GM12865 (cell line): ENCODE measurements at regions not wholly inside any gene's neighbourhood (a gene's known extent, or its start where the extent isn't known, plus 50 kb on each side); places are given as distances from the start of the nearest gene placed in this dataset.

ENCODE experiments used
- DNase-seq: peaks from one replicate; pipeline ENCODE4 v3.0.0; 2010; ENCODE audit warnings: low read depth
- H3K4me3 ChIP-seq: 2 replicates; pipeline ENCODE4 v1.5.1; 2011; ENCODE audit warnings: mild to moderate bottlenecking, low read depth, low read length, control low read depth
- CTCF ChIP-seq: IDR thresholded peaks from 2 replicates; pipeline ENCODE4 v1.5.1; 2011; ENCODE audit warnings: low read length, control low read depth, low read depth, inconsistent platforms; ENCODE audit not compliant: insufficient read depth; ENCODE audit errors: missing control alignments

GRCh38 chr3:15942936-15943335, 145.2 kb upstream of the ANKRD28 start:
- DNase-seq, result no peak
- no peak for TF ChIP-seq CTCF
- no peak overlapping the region for H3K4me3 ChIP-seq

GRCh38 chr3:15948388-15948787, 150.6 kb upstream of the ANKRD28 start:
- TF ChIP-seq CTCF, result no peak
- DNase-seq, result no peak

GRCh38 chr3:15952543-15953175, 154.9 kb upstream of the ANKRD28 start:
- H3K4me3 ChIP-seq, result no peak overlapping the region
- DNase-seq, result no peak
- no peak for TF ChIP-seq CTCF

More at GRCh38 chr3:15948388-15948787, 150.6 kb upstream of the ANKRD28 start:
- no peak overlapping the region for H3K4me3 ChIP-seq

GRCh38 chr3:15953841-15954240, 156.1 kb upstream of the ANKRD28 start:
- peak; percentile 10 for DNase-seq
- H3K4me3 ChIP-seq, result no peak overlapping the region
- peak; percentile 17 for TF ChIP-seq CTCF

GRCh38 chr3:15955968-15956367, 158.2 kb upstream of the ANKRD28 start:
- TF ChIP-seq CTCF, result no peak
- no peak for DNase-seq
- no peak overlapping the region for H3K4me3 ChIP-seq

- no peak overlapping the region for H3K4me3 ChIP-seq
- no peak for TF ChIP-seq CTCF
- DNase-seq, result no peak
Measured at GRCh38 chr3:15958692-15959433, 161.1 kb upstream of the ANKRD28 start.
